SHP77 (cell line): ENCODE measurements at regions not wholly inside any gene's neighbourhood (a gene's known extent, or its start where the extent isn't known, plus 50 kb on each side); places are given as distances from the start of the nearest gene placed in this dataset.
"Not testable (repeated sequence)": the region's sequence is repeated elsewhere in the genome, so short reads cannot be mapped to it uniquely, and the experiment has no call there.

Experiments
- DNase-seq, 2 experiments: peaks; one replicate each; lab custom pipeline; 2025; lab: John Stamatoyannopoulos, UW

GRCh38 chr18:1665079-1665478 lies 760.4 kb downstream of the ADCYAP1 start:
- no peak for DNase-seq

GRCh38 chr18:1668279-1668678 lies 763.6 kb downstream of the ADCYAP1 start:
- DNase-seq, result no peak

GRCh38 chr18:1671710-1672109 lies 767.0 kb downstream of the ADCYAP1 start:
- DNase-seq, result not testable (repeated sequence)

- no peak for DNase-seq
Measured at GRCh38 chr18:1676387-1676786, 771.7 kb downstream of the ADCYAP1 start.

GRCh38 chr18:1680108-1680507 lies 775.4 kb downstream of the ADCYAP1 start:
- DNase-seq, result no peak

GRCh38 chr18:1691863-1692262 lies 787.2 kb downstream of the ADCYAP1 start:
- DNase-seq, result no peak

GRCh38 chr18:1708006-1708405 lies 803.3 kb downstream of the ADCYAP1 start:
- DNase-seq, result no peak

GRCh38 chr18:1710114-1710513 lies 805.4 kb downstream of the ADCYAP1 start:
- no peak for DNase-seq

- no peak for DNase-seq
Measured at GRCh38 chr18:1732143-1732542, 827.5 kb downstream of the ADCYAP1 start.

GRCh38 chr18:1746131-1746530 lies 825.2 kb downstream of the METTL4 start:
- DNase-seq, result no peak

GRCh38 chr18:1751249-1751648 lies 820.1 kb downstream of the METTL4 start:
- no peak for DNase-seq

GRCh38 chr18:1760901-1761300 lies 810.4 kb downstream of the METTL4 start:
- DNase-seq, result no peak

- DNase-seq, result no peak
Measured at GRCh38 chr18:1774261-1774660, 797.0 kb downstream of the METTL4 start.

- DNase-seq, result no peak
Measured at GRCh38 chr18:1777843-1778242, 793.5 kb downstream of the METTL4 start.

GRCh38 chr18:1778496-1779178 lies 792.7 kb downstream of the METTL4 start:
- DNase-seq, result no peak

- DNase-seq, result no peak
Measured at GRCh38 chr18:1779587-1779986, 791.7 kb downstream of the METTL4 start.

- DNase-seq, result no peak
Measured at GRCh38 chr18:1784113-1784512, 787.2 kb downstream of the METTL4 start.

- not testable (repeated sequence) for DNase-seq
Measured at GRCh38 chr18:1785980-1786379, 785.3 kb downstream of the METTL4 start.

GRCh38 chr18:1796636-1797035 lies 774.7 kb downstream of the METTL4 start:
- DNase-seq, result no peak

GRCh38 chr18:1797235-1797634 lies 774.1 kb downstream of the METTL4 start:
- DNase-seq, result no peak

GRCh38 chr18:1805521-1805920 lies 765.8 kb downstream of the METTL4 start:
- no peak for DNase-seq

GRCh38 chr18:1806884-1807615 lies 764.3 kb downstream of the METTL4 start:
- no peak for DNase-seq

- DNase-seq, result no peak
Measured at GRCh38 chr18:1811282-1811681, 760.0 kb downstream of the METTL4 start.

GRCh38 chr18:1825296-1825695 lies 746.0 kb downstream of the METTL4 start:
- DNase-seq, result no peak
